ENCODE measurements at regions not wholly inside any gene's neighbourhood (a gene's known extent, or its start where the extent isn't known, plus 50 kb on each side); places are given as distances from the start of the nearest gene placed in this dataset.

DNA sequence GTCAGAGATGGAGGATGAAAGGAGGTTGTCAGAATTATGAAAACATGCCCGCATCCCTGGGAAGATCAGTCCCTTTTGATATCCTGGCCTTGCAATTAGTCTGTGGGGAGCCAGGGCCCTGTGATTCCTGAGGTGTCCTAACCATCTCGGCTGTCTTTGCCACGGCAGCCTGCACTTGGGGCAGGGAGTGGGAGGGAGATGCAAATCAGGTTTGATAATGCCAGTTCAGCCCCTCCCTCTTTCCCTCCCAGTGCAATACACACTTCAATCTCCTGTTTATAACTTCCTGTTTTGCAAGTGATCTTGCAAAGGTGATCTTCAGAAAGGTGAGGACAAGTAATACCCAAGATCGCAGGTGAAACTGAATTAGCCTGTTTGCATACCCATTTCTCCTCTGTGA is 114.0 kb upstream of the ALDH1B1 start:
- TF ChIP-seq, protein P1, sequence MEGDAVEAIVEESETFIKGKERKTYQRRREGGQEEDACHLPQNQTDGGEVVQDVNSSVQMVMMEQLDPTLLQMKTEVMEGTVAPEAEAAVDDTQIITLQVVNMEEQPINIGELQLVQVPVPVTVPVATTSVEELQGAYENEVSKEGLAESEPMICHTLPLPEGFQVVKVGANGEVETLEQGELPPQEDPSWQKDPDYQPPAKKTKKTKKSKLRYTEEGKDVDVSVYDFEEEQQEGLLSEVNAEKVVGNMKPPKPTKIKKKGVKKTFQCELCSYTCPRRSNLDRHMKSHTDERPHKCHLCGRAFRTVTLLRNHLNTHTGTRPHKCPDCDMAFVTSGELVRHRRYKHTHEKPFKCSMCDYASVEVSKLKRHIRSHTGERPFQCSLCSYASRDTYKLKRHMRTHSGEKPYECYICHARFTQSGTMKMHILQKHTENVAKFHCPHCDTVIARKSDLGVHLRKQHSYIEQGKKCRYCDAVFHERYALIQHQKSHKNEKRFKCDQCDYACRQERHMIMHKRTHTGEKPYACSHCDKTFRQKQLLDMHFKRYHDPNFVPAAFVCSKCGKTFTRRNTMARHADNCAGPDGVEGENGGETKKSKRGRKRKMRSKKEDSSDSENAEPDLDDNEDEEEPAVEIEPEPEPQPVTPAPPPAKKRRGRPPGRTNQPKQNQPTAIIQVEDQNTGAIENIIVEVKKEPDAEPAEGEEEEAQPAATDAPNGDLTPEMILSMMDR (conservative IDR thresholded peaks at IDR 0.05 in 1 of 2, IDR thresholded peaks at IDR 0.05 in 1 of 2; ENCODE audit: low read depth in 1 of 2, low read length in 2 of 2), result no peak
- TF ChIP-seq EZH2 (IDR thresholded peaks at IDR 0.05; ENCODE audit: low read length, missing control alignments), result no peak
- H3K4me2 ChIP-seq (ENCODE audit: extremely low read depth, insufficient read depth, low read length), result no peak overlapping the region
- no peak overlapping the region for H3K27ac ChIP-seq (ENCODE audit: insufficient read depth, low read length)
- no peaks in the 10 kb centered on the region for H3K27me3 ChIP-seq (ENCODE audit: control insufficient read depth, insufficient read depth, low read length)
- DNase-seq (ENCODE audit: low read depth in 2 of 2), result no peak
- no peak overlapping the region for H3K4me3 ChIP-seq (replicated peaks in 1 of 4; ENCODE audit: control extremely low read depth in 1 of 4, insufficient read depth in 1 of 4, low read depth in 3 of 4, low read length in 4 of 4)
- H3K4me1 ChIP-seq (ENCODE audit: control insufficient read depth, extremely low read depth, insufficient read depth, low read length), result no peaks in the 10 kb centered on the region
- no peaks in the 10 kb centered on the region for H3K36me3 ChIP-seq (ENCODE audit: control insufficient read depth, insufficient read depth, low read length)
- no peaks in the 10 kb centered on the region for H3K79me2 ChIP-seq (ENCODE audit: control insufficient read depth, insufficient read depth, low read length)
- no peak overlapping the region for H3K9ac ChIP-seq (ENCODE audit: insufficient read depth, low read length)
- no peaks in the 10 kb centered on the region for H4K20me1 ChIP-seq (ENCODE audit: control insufficient read depth, extremely low read depth, insufficient read depth, low read length)
- H3K9me3 ChIP-seq (ENCODE audit: control insufficient read depth, insufficient read depth, low read depth, low read length), result no peaks in the 10 kb centered on the region
- H2AFZ ChIP-seq (ENCODE audit: low read length), result no peak overlapping the region

- no peak for DNase-seq (ENCODE audit: low read depth in 2 of 2)
- Histone ChIP-seq H3K79me2 (ENCODE audit: control insufficient read depth, insufficient read depth, low read length) (no peaks in the 10 kb centered on the region), H4K20me1 (ENCODE audit: control insufficient read depth, extremely low read depth, insufficient read depth, low read length) (no peaks in the 10 kb centered on the region), H3K4me2 (ENCODE audit: extremely low read depth, insufficient read depth, low read length) (no peak overlapping the region), H3K36me3 (ENCODE audit: control insufficient read depth, insufficient read depth, low read length) (no peaks in the 10 kb centered on the region), H3K9ac (ENCODE audit: insufficient read depth, low read length) (no peak overlapping the region), H3K27me3 (ENCODE audit: control insufficient read depth, insufficient read depth, low read length) (no peaks in the 10 kb centered on the region), H3K4me1 (ENCODE audit: control insufficient read depth, extremely low read depth, insufficient read depth, low read length) (no peaks in the 10 kb centered on the region), H3K9me3 (ENCODE audit: control insufficient read depth, insufficient read depth, low read depth, low read length) (no peaks in the 10 kb centered on the region), H2AFZ (ENCODE audit: low read length) (no peak overlapping the region), H3K27ac (ENCODE audit: insufficient read depth, low read length) (no peak overlapping the region), H3K4me3 (replicated peaks in 1 of 4; ENCODE audit: control extremely low read depth in 1 of 4, insufficient read depth in 1 of 4, low read depth in 3 of 4, low read length in 4 of 4) (no peak overlapping the region)
- no peak for TF ChIP-seq EZH2 (IDR thresholded peaks at IDR 0.05; ENCODE audit: low read length, missing control alignments)
- TF ChIP-seq, protein P1 (conservative IDR thresholded peaks at IDR 0.05 in 1 of 2, IDR thresholded peaks at IDR 0.05 in 1 of 2; ENCODE audit: low read depth in 1 of 2, low read length in 2 of 2), result no peak
Observed at GRCh38 chr9:38277601-38278200, 114.8 kb upstream of the ALDH1B1 start.

- no peaks in the 10 kb centered on the region for H3K9me3 ChIP-seq (ENCODE audit: control insufficient read depth, insufficient read depth, low read depth, low read length)
- H3K4me1 ChIP-seq (ENCODE audit: control insufficient read depth, extremely low read depth, insufficient read depth, low read length), result no peaks in the 10 kb centered on the region
- no peak overlapping the region for H3K4me2 ChIP-seq (ENCODE audit: extremely low read depth, insufficient read depth, low read length)
- no peaks in the 10 kb centered on the region for H3K79me2 ChIP-seq (ENCODE audit: control insufficient read depth, insufficient read depth, low read length)
- H3K36me3 ChIP-seq (ENCODE audit: control insufficient read depth, insufficient read depth, low read length), result no peaks in the 10 kb centered on the region
- H3K27ac ChIP-seq (ENCODE audit: insufficient read depth, low read length), result no peak overlapping the region
- no peak for DNase-seq (ENCODE audit: low read depth in 2 of 2)
- H3K9ac ChIP-seq (ENCODE audit: insufficient read depth, low read length), result no peak overlapping the region
- TF ChIP-seq, protein P1 (conservative IDR thresholded peaks at IDR 0.05 in 1 of 2, IDR thresholded peaks at IDR 0.05 in 1 of 2; ENCODE audit: low read depth in 1 of 2, low read length in 2 of 2), result no peak
- TF ChIP-seq EZH2 (IDR thresholded peaks at IDR 0.05; ENCODE audit: low read length, missing control alignments), result no peak
- no peaks in the 10 kb centered on the region for H3K27me3 ChIP-seq (ENCODE audit: control insufficient read depth, insufficient read depth, low read length)
- no peak overlapping the region for H2AFZ ChIP-seq (ENCODE audit: low read length)
- H3K4me3 ChIP-seq (replicated peaks in 1 of 4; ENCODE audit: control extremely low read depth in 1 of 4, insufficient read depth in 1 of 4, low read depth in 3 of 4, low read length in 4 of 4), result no peak overlapping the region
- H4K20me1 ChIP-seq (ENCODE audit: control insufficient read depth, extremely low read depth, insufficient read depth, low read length), result no peaks in the 10 kb centered on the region
Observed at GRCh38 chr9:38276771-38277439, 115.6 kb upstream of the ALDH1B1 start.
